Liver (tissue), 7 donors: ENCODE measurements at regions not wholly inside any gene's neighbourhood (a gene's known extent, or its start where the extent isn't known, plus 50 kb on each side); places are given as distances from the start of the nearest gene placed in this dataset.

Experiments used
- DNase-seq: peaks from one replicate; pipeline ENCODE4 v3.0.0-alpha.2; 2017; ENCODE audit warnings: low spot score
- H3K27ac ChIP-seq, 2 donors: one replicate each; pipeline ENCODE4 v1.7.0; 2013; ENCODE audit warnings: inconsistent platforms in 2 of 2, low read length in 2 of 2, control low read depth in 1 of 2, low read depth in 1 of 2, mild to moderate bottlenecking in 1 of 2
- H3K27me3 ChIP-seq, 4 donors: one replicate each; pipeline versions ENCODE4 v1.6.1 to v1.7.0; 2013; ENCODE audit warnings: low read length in 3 of 4, inconsistent platforms in 1 of 4, mild to moderate bottlenecking in 1 of 4, moderate library complexity in 1 of 4; ENCODE audit not compliant: control insufficient read depth in 4 of 4, insufficient read depth in 4 of 4
- H3K36me3 ChIP-seq, 4 donors: one replicate each; pipeline versions ENCODE4 v1.6.1 to v1.7.0; 2013; ENCODE audit warnings: low read length in 3 of 4, mild to moderate bottlenecking in 3 of 4, low read depth in 1 of 4, moderate library complexity in 1 of 4; ENCODE audit not compliant: control insufficient read depth in 4 of 4, insufficient read depth in 3 of 4
- H3K4me1 ChIP-seq, 4 donors: one replicate each; pipeline versions ENCODE4 v1.6.1 to v1.7.0; 2013; ENCODE audit warnings: low read length in 3 of 4, mild to moderate bottlenecking in 3 of 4, moderate library complexity in 1 of 4; ENCODE audit not compliant: control insufficient read depth in 4 of 4, insufficient read depth in 4 of 4
- H3K4me3 ChIP-seq, 3 donors: one replicate each; pipeline versions ENCODE4 v1.6.1 to v1.7.0; 2013; ENCODE audit warnings: low read length in 3 of 3, control low read depth in 1 of 3, low read depth in 1 of 3, mild to moderate bottlenecking in 1 of 3
- H3K9ac ChIP-seq, 2 donors: one replicate each; pipeline ENCODE4 v1.7.0; 2013; ENCODE audit warnings: low read length in 2 of 2, mild to moderate bottlenecking in 2 of 2, moderate library complexity in 2 of 2, control low read depth in 1 of 2, low read depth in 1 of 2
- H3K9me3 ChIP-seq, 4 donors: one replicate each; pipeline versions ENCODE4 v1.6.1 to v1.7.0; 2013; ENCODE audit warnings: low read length in 3 of 4; ENCODE audit not compliant: control insufficient read depth in 4 of 4
- EGR1 ChIP-seq, 2 donors: IDR thresholded peaks; 2 replicates each; pipeline ENCODE4 v1.6.1; 2016 to 2018; ENCODE audit warnings: antibody characterized with exemption in 2 of 2, low read depth in 2 of 2
- FOXA1 ChIP-seq: IDR thresholded peaks from 2 replicates; pipeline ENCODE4 v1.6.1; 2016; ENCODE audit warnings: antibody characterized with exemption
- FOXA2 ChIP-seq: IDR thresholded peaks from 2 replicates; pipeline ENCODE4 v1.6.1; 2016; ENCODE audit warnings: antibody characterized with exemption
- GABPA ChIP-seq, 2 donors: IDR thresholded peaks in 1 of 2; conservative IDR thresholded peaks in 1 of 2; 2 replicates each; pipeline ENCODE4 v1.6.1; 2016; ENCODE audit warnings: antibody characterized with exemption in 2 of 2, mild to moderate bottlenecking in 1 of 2, moderate library complexity in 1 of 2
- HNF4A ChIP-seq, 2 donors: conservative IDR thresholded peaks; 2 replicates each; pipeline ENCODE4 v1.6.1; 2016; ENCODE audit warnings: antibody characterized with exemption in 2 of 2, mild to moderate bottlenecking in 2 of 2
- HNF4G ChIP-seq: IDR thresholded peaks from 2 replicates; pipeline ENCODE4 v1.6.1; 2016; ENCODE audit warnings: antibody characterized with exemption
- JUND ChIP-seq, 2 donors: IDR thresholded peaks; 2 replicates each; pipeline ENCODE4 v1.6.1; 2016; ENCODE audit warnings: antibody characterized with exemption in 2 of 2
- NR2F2 ChIP-seq: IDR thresholded peaks from 2 replicates; pipeline ENCODE4 v1.6.1; 2016; ENCODE audit warnings: antibody characterized with exemption
- RAD21 ChIP-seq, 2 donors: IDR thresholded peaks; 2 replicates each; pipeline ENCODE4 v1.6.1; 2016; ENCODE audit warnings: antibody characterized with exemption in 2 of 2, mild to moderate bottlenecking in 2 of 2
- RXRA ChIP-seq, 2 donors: IDR thresholded peaks; 2 replicates each; pipeline ENCODE4 v1.6.1; 2017 to 2018; ENCODE audit warnings: antibody characterized with exemption in 2 of 2, mild to moderate bottlenecking in 1 of 2
- TAF1 ChIP-seq: conservative IDR thresholded peaks from 2 replicates; pipeline ENCODE4 v1.6.1; 2016; ENCODE audit warnings: antibody characterized with exemption, mild to moderate bottlenecking
- YY1 ChIP-seq: IDR thresholded peaks from 2 replicates; pipeline ENCODE4 v1.6.1; 2016; ENCODE audit warnings: antibody characterized with exemption, mild to moderate bottlenecking
- WGBS: extraction: QIAGEN DNeasy Blood & Tissue Kit; methylation state at CpG from one replicate; pipeline ENCODE4 v1.1.7; 2013; 5-methylcytosine and 5-hydroxymethylcytosine counted together
- TF ChIP-seq, protein P1 (sequence below): IDR thresholded peaks from 2 replicates; pipeline ENCODE4 v1.6.1; 2016; ENCODE audit warnings: antibody characterized with exemption
- TF ChIP-seq, protein P2 (sequence below): IDR thresholded peaks from 2 replicates; pipeline ENCODE4 v1.6.1; 2016; ENCODE audit warnings: antibody characterized with exemption
- TF ChIP-seq, protein P3 (sequence below): IDR thresholded peaks from 2 replicates; pipeline ENCODE4 v1.6.1; 2016; ENCODE audit warnings: antibody characterized with exemption
- TF ChIP-seq, protein P4 (sequence below): IDR thresholded peaks from 2 replicates; pipeline ENCODE4 v1.6.1; 2016; ENCODE audit warnings: antibody characterized with exemption, mild to moderate bottlenecking
- donor health status: healthy.
- donor health status: healthy.
- donor health status: healthy.
- donor health status: healthy.

DNA sequence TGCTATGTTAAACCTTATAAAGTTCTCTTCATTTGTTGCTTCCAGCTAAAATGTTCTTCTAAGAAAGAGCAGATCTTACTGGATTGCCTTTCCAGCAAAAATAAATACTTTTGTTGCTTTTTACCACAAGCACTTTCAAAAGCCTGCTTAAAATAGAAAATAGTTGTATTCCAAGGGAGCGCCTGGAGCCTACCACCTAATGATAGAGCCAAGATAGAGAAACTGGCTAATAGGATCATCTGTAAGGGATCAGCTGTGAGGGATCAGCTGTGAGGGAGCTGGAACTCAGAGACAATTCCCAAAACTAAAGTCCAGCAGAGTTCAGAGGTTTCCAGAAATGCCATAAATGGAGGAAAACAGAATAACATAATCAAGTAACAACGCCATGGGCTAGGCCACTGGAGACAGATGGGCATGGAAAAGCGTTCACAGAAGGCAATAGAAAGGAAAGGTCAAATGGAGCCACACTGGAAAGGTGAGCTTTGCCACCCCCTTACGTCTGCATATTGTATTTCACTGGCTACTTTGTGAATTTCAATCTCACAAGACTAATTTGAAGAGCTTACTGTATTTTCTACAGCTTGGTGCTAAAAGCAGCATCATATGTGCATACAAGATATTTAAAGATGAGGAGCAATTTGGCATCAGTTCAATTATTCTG is 140.6 kb upstream of the TLE4 start:
- peaks cover 0 to 4% (median 0%) of the 10 kb centered on the region in 4 donors for H3K9me3 ChIP-seq
- DNase-seq = no peak
- H3K4me3 ChIP-seq = no peak overlapping the region
- no peak overlapping the region for H3K27ac ChIP-seq
- no peaks in the 10 kb centered on the region for H3K4me1 ChIP-seq
- no peaks in the 10 kb centered on the region for H3K27me3 ChIP-seq
- no peak overlapping the region for H3K9ac ChIP-seq
- TF ChIP-seq, protein P1, sequence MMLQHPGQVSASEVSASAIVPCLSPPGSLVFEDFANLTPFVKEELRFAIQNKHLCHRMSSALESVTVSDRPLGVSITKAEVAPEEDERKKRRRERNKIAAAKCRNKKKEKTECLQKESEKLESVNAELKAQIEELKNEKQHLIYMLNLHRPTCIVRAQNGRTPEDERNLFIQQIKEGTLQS = no peak
- TF ChIP-seq YY1 (no peak), GABPA (IDR thresholded peaks at IDR 0.05 in 1 of 2, conservative IDR thresholded peaks at IDR 0.05 in 1 of 2) (no peak), RXRA (IDR thresholded peaks at IDR 0.05) (no peak), HNF4A (conservative IDR thresholded peaks at IDR 0.05) (no peak), EGR1 (IDR thresholded peaks at IDR 0.05; ENCODE audit: low read depth in 2 of 2) (no peak), FOXA2 (no peak)
- TF ChIP-seq, protein P2, sequence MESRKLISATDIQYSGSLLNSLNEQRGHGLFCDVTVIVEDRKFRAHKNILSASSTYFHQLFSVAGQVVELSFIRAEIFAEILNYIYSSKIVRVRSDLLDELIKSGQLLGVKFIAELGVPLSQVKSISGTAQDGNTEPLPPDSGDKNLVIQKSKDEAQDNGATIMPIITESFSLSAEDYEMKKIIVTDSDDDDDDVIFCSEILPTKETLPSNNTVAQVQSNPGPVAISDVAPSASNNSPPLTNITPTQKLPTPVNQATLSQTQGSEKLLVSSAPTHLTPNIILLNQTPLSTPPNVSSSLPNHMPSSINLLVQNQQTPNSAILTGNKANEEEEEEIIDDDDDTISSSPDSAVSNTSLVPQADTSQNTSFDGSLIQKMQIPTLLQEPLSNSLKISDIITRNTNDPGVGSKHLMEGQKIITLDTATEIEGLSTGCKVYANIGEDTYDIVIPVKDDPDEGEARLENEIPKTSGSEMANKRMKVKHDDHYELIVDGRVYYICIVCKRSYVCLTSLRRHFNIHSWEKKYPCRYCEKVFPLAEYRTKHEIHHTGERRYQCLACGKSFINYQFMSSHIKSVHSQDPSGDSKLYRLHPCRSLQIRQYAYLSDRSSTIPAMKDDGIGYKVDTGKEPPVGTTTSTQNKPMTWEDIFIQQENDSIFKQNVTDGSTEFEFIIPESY = no peak
- no peaks in the 10 kb centered on the region for H3K36me3 ChIP-seq
- WGBS = 63% methylated on average over 4 of the region's 4 CpGs

DNA sequence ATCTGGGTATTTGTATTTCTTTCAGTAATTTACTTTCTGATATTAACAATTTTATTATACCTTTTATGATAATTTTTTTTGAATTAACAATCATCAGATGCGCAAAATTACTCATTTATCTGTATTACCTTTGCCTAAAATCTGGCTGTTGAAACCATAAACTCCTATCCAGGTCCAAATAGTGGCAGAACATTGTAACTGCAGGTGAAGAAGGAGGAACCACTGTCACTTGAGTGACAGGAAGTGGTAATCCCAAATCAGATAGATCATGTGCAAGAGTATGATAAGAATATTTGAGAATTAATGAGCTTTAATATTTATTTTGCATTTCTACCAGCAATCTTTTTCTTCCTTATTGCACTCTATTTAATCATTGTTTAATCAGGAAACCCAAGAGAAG is 139.3 kb upstream of the TLE4 start:
- DNase-seq = no peak
- Histone ChIP-seq H3K36me3 (no peaks in the 10 kb centered on the region), H3K9me3 (no peaks in the 10 kb centered on the region), H3K4me1 (no peaks in the 10 kb centered on the region), H3K27me3 (no peaks in the 10 kb centered on the region), H3K4me3 (no peak overlapping the region), H3K27ac (no peak overlapping the region), H3K9ac (no peak overlapping the region)
- TF ChIP-seq RXRA (IDR thresholded peaks at IDR 0.05) (no peak), EGR1 (IDR thresholded peaks at IDR 0.05; ENCODE audit: low read depth in 2 of 2) (no peak), HNF4G (no peak), NR2F2 (no peak), TAF1 (no peak), RAD21 (IDR thresholded peaks at IDR 0.05) (no peak), FOXA1 (no peak), JUND (IDR thresholded peaks at IDR 0.05) (no peak), HNF4A (conservative IDR thresholded peaks at IDR 0.05) (no peak), YY1 (no peak)
- TF ChIP-seq, protein P1 = no peak
- TF ChIP-seq, protein P3, sequence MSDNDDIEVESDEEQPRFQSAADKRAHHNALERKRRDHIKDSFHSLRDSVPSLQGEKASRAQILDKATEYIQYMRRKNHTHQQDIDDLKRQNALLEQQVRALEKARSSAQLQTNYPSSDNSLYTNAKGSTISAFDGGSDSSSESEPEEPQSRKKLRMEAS = no peak
- TF ChIP-seq, protein P2 = no peak
- TF ChIP-seq, protein P4, sequence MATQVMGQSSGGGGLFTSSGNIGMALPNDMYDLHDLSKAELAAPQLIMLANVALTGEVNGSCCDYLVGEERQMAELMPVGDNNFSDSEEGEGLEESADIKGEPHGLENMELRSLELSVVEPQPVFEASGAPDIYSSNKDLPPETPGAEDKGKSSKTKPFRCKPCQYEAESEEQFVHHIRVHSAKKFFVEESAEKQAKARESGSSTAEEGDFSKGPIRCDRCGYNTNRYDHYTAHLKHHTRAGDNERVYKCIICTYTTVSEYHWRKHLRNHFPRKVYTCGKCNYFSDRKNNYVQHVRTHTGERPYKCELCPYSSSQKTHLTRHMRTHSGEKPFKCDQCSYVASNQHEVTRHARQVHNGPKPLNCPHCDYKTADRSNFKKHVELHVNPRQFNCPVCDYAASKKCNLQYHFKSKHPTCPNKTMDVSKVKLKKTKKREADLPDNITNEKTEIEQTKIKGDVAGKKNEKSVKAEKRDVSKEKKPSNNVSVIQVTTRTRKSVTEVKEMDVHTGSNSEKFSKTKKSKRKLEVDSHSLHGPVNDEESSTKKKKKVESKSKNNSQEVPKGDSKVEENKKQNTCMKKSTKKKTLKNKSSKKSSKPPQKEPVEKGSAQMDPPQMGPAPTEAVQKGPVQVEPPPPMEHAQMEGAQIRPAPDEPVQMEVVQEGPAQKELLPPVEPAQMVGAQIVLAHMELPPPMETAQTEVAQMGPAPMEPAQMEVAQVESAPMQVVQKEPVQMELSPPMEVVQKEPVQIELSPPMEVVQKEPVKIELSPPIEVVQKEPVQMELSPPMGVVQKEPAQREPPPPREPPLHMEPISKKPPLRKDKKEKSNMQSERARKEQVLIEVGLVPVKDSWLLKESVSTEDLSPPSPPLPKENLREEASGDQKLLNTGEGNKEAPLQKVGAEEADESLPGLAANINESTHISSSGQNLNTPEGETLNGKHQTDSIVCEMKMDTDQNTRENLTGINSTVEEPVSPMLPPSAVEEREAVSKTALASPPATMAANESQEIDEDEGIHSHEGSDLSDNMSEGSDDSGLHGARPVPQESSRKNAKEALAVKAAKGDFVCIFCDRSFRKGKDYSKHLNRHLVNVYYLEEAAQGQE = no peak
- 77% methylated on average over 1 of the region's 1 CpG for WGBS
